ENCODE measurements at regions not wholly inside any gene's neighbourhood (a gene's known extent, or its start where the extent isn't known, plus 50 kb on each side); places are given as distances from the start of the nearest gene placed in this dataset.
"Not testable (repeated sequence)": the region's sequence is repeated elsewhere in the genome, so short reads cannot be mapped to it uniquely, and the experiment has no call there.

- not testable (repeated sequence) for TF ChIP-seq CTCF (IDR thresholded peaks at IDR 0.05); JUN (IDR thresholded peaks at IDR 0.05); RAD21 (conservative IDR thresholded peaks at IDR 0.05 in 1 of 2, IDR thresholded peaks at IDR 0.05 in 1 of 2); FOSB (CRISPR knock-in tag; IDR thresholded peaks at IDR 0.05); MAFK (IDR thresholded peaks at IDR 0.05; ENCODE audit: partially characterized antibody); POLR2A (IDR thresholded peaks at IDR 0.05; ENCODE audit: low read length); FOXS1 (CRISPR knock-in tag; IDR thresholded peaks at IDR 0.05); CEBPB (IDR thresholded peaks at IDR 0.05); USF2 (IDR thresholded peaks at IDR 0.05); MAZ (IDR thresholded peaks at IDR 0.05; ENCODE audit: borderline replicate concordance, low read depth, low read length)
Observed at GRCh38 chr5:163266249-163266648, 171.1 kb upstream of the CCNG1 start.
